Stomach (tissue), 8 donors: ENCODE measurements at regions not wholly inside any gene's neighbourhood (a gene's known extent, or its start where the extent isn't known, plus 50 kb on each side); places are given as distances from the start of the nearest gene placed in this dataset.

Experiments used
- DNase-seq, 2 donors: peaks; one replicate each; pipeline versions ENCODE4 v3.0.0 to v3.0.0-alpha.2; 2013 to 2019
- H3K27ac ChIP-seq, 5 donors: fragments of 200-600 bp in 4 of 5; sonication (generic) in 4 of 5; one replicate each; pipeline ENCODE4 v1.5.1; 2013 to 2019; ENCODE audit warnings: mild to moderate bottlenecking in 1 of 5, moderate library complexity in 1 of 5
- H3K27me3 ChIP-seq, 3 donors: fragments of 200-600 bp; sonication (generic); one replicate each; pipeline ENCODE4 v1.5.1; 2017 to 2019; ENCODE audit warnings: mixed run types in 1 of 3
- H3K36me3 ChIP-seq, 4 donors: fragments of 200-600 bp; sonication (generic); 1 replicate in 3 of 4; 2 replicates in 1 of 4; pipeline ENCODE4 v1.5.1; 2016 to 2019
- H3K4me1 ChIP-seq, 4 donors: fragments of 200-600 bp; sonication (generic); one replicate each; pipeline ENCODE4 v1.5.1; 2016 to 2019
- H3K4me3 ChIP-seq, 4 donors: fragments of 200-600 bp; sonication (generic) in 3 of 4; one replicate each; pipeline ENCODE4 v1.5.1; 2016 to 2019; ENCODE audit warnings: mild to moderate bottlenecking in 1 of 4
- H3K9me3 ChIP-seq, 4 donors: fragments of 200-600 bp; sonication (generic); one replicate each; pipeline ENCODE4 v1.5.1; 2016 to 2019
- CTCF ChIP-seq, 7 experiments: fragments of 450-650 bp in 4 of 7; fragments of 200-600 bp in 3 of 7; sonication (generic) in 3 of 7; IDR thresholded peaks; one replicate each; pipeline ENCODE4 v1.5.1; 2016 to 2019; ENCODE audit warnings: antibody characterized with exemption in 7 of 7, control low read depth in 2 of 7, mild to moderate bottlenecking in 1 of 7
- EP300 ChIP-seq: sonication (generic); formaldehyde crosslinking; IDR thresholded peaks from one replicate; pipeline ENCODE4 v1.6.1; 2017; ENCODE audit warnings: antibody characterized with exemption
- POLR2A ChIP-seq, 4 donors: fragments of 450-650 bp; IDR thresholded peaks; one replicate each; pipeline ENCODE4 v1.6.1; 2016; ENCODE audit warnings: antibody characterized with exemption in 4 of 4, control low read depth in 2 of 4, mild to moderate bottlenecking in 1 of 4, moderate library complexity in 1 of 4
- POLR2AphosphoS5 ChIP-seq, 3 donors: sonication (generic); formaldehyde crosslinking; IDR thresholded peaks; one replicate each; pipeline ENCODE4 v1.6.1; 2016; ENCODE audit warnings: antibody characterized with exemption in 3 of 3
- WGBS, 5 donors: extraction: QIAGEN DNeasy Blood & Tissue Kit in 3 of 5; methylation state at CpG; one replicate each; pipeline versions ENCODE4 v1.1.5 to v1.1.7; 2013 to 2018; 5-methylcytosine and 5-hydroxymethylcytosine counted together
- intact Hi-C: fragments of 100-400 bp; cut with DNase I; formaldehyde crosslinking; loops from one replicate; pipeline ENCODE4 v1.15.1; 2023; ENCODE audit warnings: low total_unique reads
- donor health status: healthy with polysubstance abuse.
- donor health status: Bipolar disorder and iron deficiency.
- donor health status: healthy.

- no peaks in the 10 kb centered on the region for H3K4me1 ChIP-seq
- H3K27ac ChIP-seq = no peak overlapping the region
- H3K9me3 ChIP-seq = peaks cover 0 to 31% (median 11%) of the 10 kb centered on the region in 4 donors
- 68 to 88% (median 80%) methylated on average over 1 of the region's 1 CpG for WGBS, 5 donors
- H3K4me3 ChIP-seq = no peak overlapping the region
- H3K36me3 ChIP-seq = no peaks in the 10 kb centered on the region
- H3K27me3 ChIP-seq = no peaks in the 10 kb centered on the region
- DNase-seq = no peak
- no peak for TF ChIP-seq EP300
- TF ChIP-seq POLR2AphosphoS5 (IDR thresholded peaks at IDR 0.05) = no peak
- TF ChIP-seq POLR2A (IDR thresholded peaks at IDR 0.05) = no peak
- no peak for TF ChIP-seq CTCF (IDR thresholded peaks at IDR 0.05)
- intact Hi-C loops = no loop called here
Measured at GRCh38 chr5:44919560-44919959, 110.8 kb downstream of the MRPS30 start.

GRCh38 chr5:44927115-44927733 is 118.5 kb downstream of the MRPS30 start:
- peaks cover 0 to 14% (median 9%) of the 10 kb centered on the region in 4 donors for H3K9me3 ChIP-seq
- no peaks in the 10 kb centered on the region for H3K4me1 ChIP-seq
- no peaks in the 10 kb centered on the region for H3K36me3 ChIP-seq
- H3K27ac ChIP-seq = no peak overlapping the region
- no peaks in the 10 kb centered on the region for H3K27me3 ChIP-seq
- TF ChIP-seq CTCF (IDR thresholded peaks at IDR 0.05) (no peak), POLR2AphosphoS5 (IDR thresholded peaks at IDR 0.05) (no peak), EP300 (no peak), POLR2A (IDR thresholded peaks at IDR 0.05) (no peak)
- 83 to 87% (median 85%) methylated on average over 3 of the region's 3 CpGs for WGBS, 5 donors
- H3K4me3 ChIP-seq = no peak overlapping the region
- intact Hi-C loops = no loop called here
- DNase-seq = no peak

- WGBS, 5 donors = 80 to 89% (median 82%) methylated on average over 3 of the region's 3 CpGs
- no peak for DNase-seq
- no peak overlapping the region for H3K27ac ChIP-seq
- intact Hi-C loops = no loop called here
- H3K4me1 ChIP-seq = no peaks in the 10 kb centered on the region
- H3K36me3 ChIP-seq = no peaks in the 10 kb centered on the region
- no peak overlapping the region for H3K4me3 ChIP-seq
- TF ChIP-seq EP300 = no peak
- no peaks in the 10 kb centered on the region for H3K27me3 ChIP-seq
- H3K9me3 ChIP-seq = peaks cover 0 to 29% (median 9%) of the 10 kb centered on the region in 4 donors
Measured at GRCh38 chr5:44932922-44933585, 124.3 kb downstream of the MRPS30 start.

- Histone ChIP-seq H3K9me3 (peaks cover 0 to 32% (median 9%) of the 10 kb centered on the region in 4 donors), H3K4me1 (no peaks in the 10 kb centered on the region), H3K27ac (no peak overlapping the region), H3K36me3 (no peaks in the 10 kb centered on the region), H3K4me3 (no peak overlapping the region), H3K27me3 (no peaks in the 10 kb centered on the region)
- TF ChIP-seq EP300 = no peak
- no peak for TF ChIP-seq POLR2AphosphoS5 (IDR thresholded peaks at IDR 0.05)
- TF ChIP-seq CTCF (IDR thresholded peaks at IDR 0.05) = no peak
- no peak for TF ChIP-seq POLR2A (IDR thresholded peaks at IDR 0.05)
- WGBS, 5 donors = 69 to 77% (median 71%) methylated on average over 3 of the region's 3 CpGs
- no peak for DNase-seq
- intact Hi-C loops = no loop called here
Measured at GRCh38 chr5:44933686-44934085, 124.9 kb downstream of the MRPS30 start.

- H3K4me1 ChIP-seq = no peaks in the 10 kb centered on the region
- no peak overlapping the region for H3K27ac ChIP-seq
- no peaks in the 10 kb centered on the region for H3K36me3 ChIP-seq
- no peak for DNase-seq
- TF ChIP-seq EP300 = no peak
- no peak for TF ChIP-seq CTCF (IDR thresholded peaks at IDR 0.05)
- TF ChIP-seq POLR2A (IDR thresholded peaks at IDR 0.05) = no peak
- no peak for TF ChIP-seq POLR2AphosphoS5 (IDR thresholded peaks at IDR 0.05)
- peaks cover 0 to 32% (median 9%) of the 10 kb centered on the region in 4 donors for H3K9me3 ChIP-seq
- 81 to 100% (median 92%) methylated on average over 1 of the region's 1 CpG for WGBS, 5 donors
- no peaks in the 10 kb centered on the region for H3K27me3 ChIP-seq
- intact Hi-C loops = no loop called here
- no peak overlapping the region for H3K4me3 ChIP-seq
Measured at GRCh38 chr5:44935262-44935661, 126.5 kb downstream of the MRPS30 start.
